ENCODE measurements at regions not wholly inside any gene's neighbourhood (a gene's known extent, or its start where the extent isn't known, plus 50 kb on each side); places are given as distances from the start of the nearest gene placed in this dataset.
"Not testable (repeated sequence)": the region's sequence is repeated elsewhere in the genome, so short reads cannot be mapped to it uniquely, and the experiment has no call there.

DNA sequence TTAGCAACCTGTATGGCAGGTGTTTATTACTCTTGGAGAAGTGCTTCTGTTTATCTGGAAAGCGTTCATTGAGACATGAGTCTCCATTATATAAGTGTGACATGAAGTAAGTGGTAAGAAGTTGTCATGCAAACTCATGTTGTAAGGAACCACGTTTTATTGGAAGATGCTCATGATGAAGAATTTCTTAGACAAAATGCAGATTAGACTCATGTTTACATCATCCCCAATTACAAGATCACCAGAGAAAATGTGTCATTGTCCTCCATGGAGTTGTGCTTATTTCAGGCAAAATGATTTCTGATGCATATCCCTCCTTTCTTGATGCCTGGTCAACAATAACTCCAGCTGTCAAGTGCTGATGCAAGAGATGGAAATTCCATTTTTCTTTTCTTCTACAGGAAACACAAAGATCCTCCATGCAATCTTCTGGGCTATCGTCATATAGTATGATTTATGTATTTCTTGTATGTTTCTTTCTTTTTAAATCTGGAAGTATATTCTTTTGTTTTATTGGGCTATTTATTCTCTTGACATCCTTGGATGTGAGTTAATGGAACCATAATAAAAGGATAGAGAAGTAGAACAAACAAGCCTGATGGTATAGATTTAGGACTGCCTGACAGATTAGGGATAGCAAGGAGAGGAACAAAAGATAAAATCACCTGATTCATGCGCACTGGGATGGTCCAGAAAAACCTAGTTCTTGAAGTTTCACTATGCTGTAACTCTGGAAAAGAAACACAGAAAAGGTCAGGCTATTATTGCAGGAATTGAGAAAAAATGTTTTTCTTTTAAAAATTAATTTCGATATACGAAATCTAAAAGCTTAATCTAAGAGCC, 50.7 kb upstream of the DIAPH3 start:
- Mint-ChIP-seq H3K27me3 (peaks cover 4% of the 10 kb centered on the region), H3K36me3 (no peaks in the 10 kb centered on the region), H3K9me3 (peaks cover 0 to 3% (median 0%) of the 10 kb centered on the region in 3 donors), H3K4me1 (no peaks in the 10 kb centered on the region), H3K27ac (no peak overlapping the region), H3K4me3 (no peak overlapping the region)

DNA sequence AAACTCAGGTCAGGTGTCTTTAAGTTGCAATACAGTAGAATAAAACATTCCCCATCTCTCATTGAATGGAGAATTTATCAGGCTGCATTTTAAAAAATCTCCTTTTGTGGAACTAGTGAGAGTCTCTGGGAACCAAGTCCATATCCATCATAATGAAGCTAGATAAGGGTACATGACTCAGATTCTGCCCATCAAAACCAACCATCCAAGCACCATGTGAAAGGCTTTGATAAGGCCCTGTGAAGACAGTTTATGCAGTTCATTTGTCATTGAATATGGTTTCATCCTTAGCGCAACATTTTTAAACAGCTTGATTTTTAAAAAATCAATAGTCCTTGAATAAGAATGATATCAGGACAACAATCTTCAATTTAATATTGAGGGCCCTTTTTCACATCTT, 56.3 kb upstream of the DIAPH3 start:
- no peak overlapping the region for H3K27ac Mint-ChIP-seq
- H3K9me3 Mint-ChIP-seq: peaks cover 0 to 3% (median 0%) of the 10 kb centered on the region in 3 donors
- H3K36me3 Mint-ChIP-seq: no peaks in the 10 kb centered on the region
- H3K27me3 Mint-ChIP-seq: peaks cover 1% of the 10 kb centered on the region
- H3K4me3 Mint-ChIP-seq: no peak overlapping the region
- H3K4me1 Mint-ChIP-seq: peaks cover 0 to 2% (median 1%) of the 10 kb centered on the region in 3 donors

DNA sequence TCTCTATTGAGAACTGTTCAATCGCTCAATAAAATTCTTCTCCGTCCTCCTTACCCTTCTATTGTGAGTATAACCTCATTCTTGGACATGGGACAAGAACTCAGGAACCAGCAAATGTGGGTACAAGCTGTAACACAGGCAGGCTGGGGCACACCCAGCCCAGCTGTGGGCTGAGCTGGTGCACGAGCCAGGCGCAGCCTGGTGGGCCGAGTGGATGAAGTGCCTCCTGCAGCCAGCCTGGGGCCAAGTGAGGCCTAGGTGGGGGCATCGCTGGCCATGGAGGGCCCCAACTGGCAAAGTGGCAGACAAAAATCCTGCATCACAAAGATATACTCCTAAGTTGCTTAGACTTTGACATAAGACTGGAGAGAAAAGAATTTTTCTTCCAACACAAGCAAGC, 57.9 kb upstream of the DIAPH3 start:
- Mint-ChIP-seq H3K27ac (no peak overlapping the region), H3K36me3 (no peaks in the 10 kb centered on the region), H3K9me3 (peaks cover 0 to under 1% (median 0%) of the 10 kb centered on the region in 3 donors), H3K4me1 (peaks cover 0 to 2% (median 1%) of the 10 kb centered on the region in 3 donors), H3K4me3 (no peak overlapping the region), H3K27me3 (peaks cover 1% of the 10 kb centered on the region)

DNA sequence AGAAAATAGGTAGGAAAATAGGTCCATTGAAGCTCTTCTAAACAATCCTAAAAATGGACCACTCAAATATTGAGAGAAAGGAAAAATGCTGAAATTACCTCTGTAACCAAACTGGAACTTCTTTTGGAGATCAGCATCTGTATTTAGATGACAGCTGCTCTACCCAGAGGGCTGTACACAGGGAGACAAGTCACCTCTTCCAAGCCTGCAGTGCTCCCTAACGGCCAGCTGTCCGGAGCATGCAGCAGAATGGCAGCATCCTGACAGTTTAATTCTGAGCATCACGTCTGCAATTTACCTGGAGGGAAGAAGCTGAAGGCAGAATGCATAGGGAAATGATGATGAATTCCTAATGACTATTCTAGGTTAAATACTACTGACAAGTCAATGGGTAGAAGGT, 62.8 kb upstream of the DIAPH3 start:
- Mint-ChIP-seq H3K36me3 (no peaks in the 10 kb centered on the region), H3K4me1 (no peaks in the 10 kb centered on the region), H3K27ac (no peak overlapping the region), H3K9me3 (peaks cover 0 to under 1% (median 0%) of the 10 kb centered on the region in 3 donors), H3K27me3 (peaks cover 9% of the 10 kb centered on the region), H3K4me3 (no peak overlapping the region)

DNA sequence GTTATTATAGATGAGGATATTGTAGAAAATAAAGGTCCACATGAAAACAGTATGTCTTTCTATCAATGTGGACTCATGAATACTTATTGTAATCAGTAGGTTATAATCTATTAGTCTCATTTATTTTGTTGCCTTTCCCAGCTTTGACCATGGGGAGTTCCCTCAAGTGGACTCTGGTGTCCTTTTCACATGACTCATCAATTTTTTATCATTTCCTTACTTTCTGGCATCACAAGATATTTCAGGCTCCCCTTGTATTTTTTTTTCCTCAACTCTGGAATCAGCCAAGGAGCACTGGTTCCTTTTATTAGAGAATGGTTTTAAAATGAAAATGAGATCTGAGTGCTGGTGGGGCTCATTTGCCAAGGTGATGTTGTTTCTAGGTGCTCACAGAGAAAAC, 63.4 kb upstream of the DIAPH3 start:
- H3K27ac Mint-ChIP-seq: no peak overlapping the region
- no peak overlapping the region for H3K4me3 Mint-ChIP-seq
- H3K9me3 Mint-ChIP-seq: peaks cover 0 to 1% (median 0%) of the 10 kb centered on the region in 3 donors
- H3K4me1 Mint-ChIP-seq: no peaks in the 10 kb centered on the region
- H3K36me3 Mint-ChIP-seq: no peaks in the 10 kb centered on the region
- peaks cover 9% of the 10 kb centered on the region for H3K27me3 Mint-ChIP-seq

DNA sequence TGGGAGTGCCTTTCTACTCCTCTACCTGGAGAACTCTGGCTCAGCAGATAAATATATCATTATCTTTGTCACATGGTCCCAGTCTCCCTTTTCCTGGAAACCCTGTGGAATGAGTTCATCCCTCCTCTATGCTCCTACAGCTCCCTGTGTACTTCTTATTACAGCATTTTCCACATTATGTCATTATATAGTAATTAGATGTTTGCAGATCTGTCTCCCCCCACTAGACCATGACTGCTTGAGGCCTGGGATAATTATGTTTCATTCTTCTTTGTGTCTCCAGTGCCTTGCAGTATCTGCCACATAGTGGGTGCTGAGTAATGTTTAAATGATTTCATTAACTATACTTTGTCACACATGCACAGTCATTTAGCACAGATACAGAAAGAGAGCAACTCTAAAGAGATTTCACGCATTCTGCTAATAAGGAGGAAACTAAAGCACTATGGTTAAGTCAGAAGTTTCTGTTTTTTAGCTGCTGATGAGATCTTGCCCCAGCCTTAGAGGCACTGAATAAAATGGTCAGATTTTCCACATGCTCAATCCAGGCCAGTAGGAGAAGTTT, 66.1 kb upstream of the DIAPH3 start:
- Mint-ChIP-seq H3K9me3 (peaks cover 0 to 1% (median 0%) of the 10 kb centered on the region in 3 donors), H3K27me3 (peaks cover 12% of the 10 kb centered on the region), H3K4me3 (no peak overlapping the region), H3K4me1 (no peaks in the 10 kb centered on the region), H3K36me3 (no peaks in the 10 kb centered on the region), H3K27ac (peak overlapping the region in 1 of 3 donors; percentile 34)

DNA sequence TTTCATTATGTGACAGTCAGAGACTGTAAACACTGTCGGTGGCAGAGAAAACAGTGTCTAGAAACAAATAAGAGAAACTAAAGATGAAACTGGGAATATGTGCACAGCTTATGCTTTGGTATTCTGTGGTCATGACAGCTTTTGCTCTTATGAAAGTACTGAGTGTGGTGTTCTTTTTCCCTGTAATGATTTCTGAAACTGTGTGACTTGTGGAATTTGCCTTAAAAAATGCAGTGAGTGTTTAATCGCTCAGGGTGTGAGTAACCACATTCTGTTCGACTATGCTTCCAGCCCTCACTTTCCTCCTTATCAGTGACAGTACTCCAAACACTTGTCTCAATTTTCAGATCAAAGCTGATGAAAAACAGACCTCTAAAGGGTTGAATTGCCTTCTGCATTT, 66.9 kb upstream of the DIAPH3 start:
- Mint-ChIP-seq H3K27me3 (peaks cover 12% of the 10 kb centered on the region), H3K36me3 (no peaks in the 10 kb centered on the region)

DNA sequence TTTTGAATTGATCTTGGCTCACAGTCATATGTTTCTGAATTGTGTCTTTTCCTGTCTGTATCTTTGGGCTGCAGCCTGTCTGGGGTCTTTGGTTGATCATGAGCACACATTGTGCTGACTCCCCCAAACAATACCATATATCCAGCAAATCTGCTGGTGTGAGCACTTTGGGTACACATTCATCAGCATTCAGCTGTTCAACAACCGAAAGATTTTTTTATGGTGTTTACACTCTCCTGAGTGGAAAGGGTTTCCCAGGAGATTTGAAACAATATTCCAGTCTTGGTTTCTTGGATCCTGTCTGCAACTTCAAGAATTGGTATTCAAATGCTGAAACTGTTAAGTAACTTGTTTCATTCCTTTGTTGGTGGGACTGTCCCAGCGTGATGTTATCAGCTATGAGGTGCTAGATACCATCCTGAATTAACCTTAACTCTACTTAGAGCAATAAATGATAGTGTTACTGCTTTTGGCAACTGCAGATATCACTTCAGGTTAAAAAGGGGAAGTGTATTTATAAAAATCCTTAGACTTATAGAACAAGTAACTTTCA, 78.4 kb upstream of the DIAPH3 start:
- no peaks in the 10 kb centered on the region for H3K4me1 Mint-ChIP-seq
- no peak overlapping the region for H3K4me3 Mint-ChIP-seq
- H3K27me3 Mint-ChIP-seq: no peaks in the 10 kb centered on the region
- H3K9me3 Mint-ChIP-seq: peaks cover 0 to 2% (median 0%) of the 10 kb centered on the region in 3 donors
- no peaks in the 10 kb centered on the region for H3K36me3 Mint-ChIP-seq
- H3K27ac Mint-ChIP-seq: no peak overlapping the region

More for the DNA sequence above, 66.9 kb upstream of the DIAPH3 start:
- H3K4me3 Mint-ChIP-seq: no peak overlapping the region
- peaks cover 0 to 1% (median 0%) of the 10 kb centered on the region in 3 donors for H3K9me3 Mint-ChIP-seq
- H3K27ac Mint-ChIP-seq: no peak overlapping the region
- no peaks in the 10 kb centered on the region for H3K4me1 Mint-ChIP-seq

DNA sequence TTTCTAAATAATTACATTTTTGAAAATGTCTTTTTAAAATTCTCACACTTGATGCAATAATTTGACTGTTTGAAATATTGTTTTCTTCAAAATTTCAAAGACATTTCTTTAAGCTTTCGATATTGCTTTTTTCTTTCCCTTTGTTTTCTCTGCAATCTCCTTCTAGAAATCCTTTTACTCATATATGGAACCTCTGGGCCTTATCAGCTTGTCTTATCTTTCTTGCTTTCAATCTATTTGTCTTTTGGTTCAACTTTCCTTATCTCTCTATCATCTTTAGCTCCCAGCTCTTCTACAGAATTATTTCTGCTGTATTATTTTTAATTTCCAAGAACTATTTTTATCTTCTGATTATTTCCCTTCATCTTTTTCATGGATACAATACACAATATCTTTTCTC, 80.7 kb upstream of the DIAPH3 start:
- H3K9me3 Mint-ChIP-seq: peaks cover 0 to 2% (median 1%) of the 10 kb centered on the region in 3 donors
- no peaks in the 10 kb centered on the region for H3K4me1 Mint-ChIP-seq
- H3K4me3 Mint-ChIP-seq: no peak overlapping the region
- H3K27me3 Mint-ChIP-seq: no peaks in the 10 kb centered on the region
- no peaks in the 10 kb centered on the region for H3K36me3 Mint-ChIP-seq
- H3K27ac Mint-ChIP-seq: no peak overlapping the region

DNA sequence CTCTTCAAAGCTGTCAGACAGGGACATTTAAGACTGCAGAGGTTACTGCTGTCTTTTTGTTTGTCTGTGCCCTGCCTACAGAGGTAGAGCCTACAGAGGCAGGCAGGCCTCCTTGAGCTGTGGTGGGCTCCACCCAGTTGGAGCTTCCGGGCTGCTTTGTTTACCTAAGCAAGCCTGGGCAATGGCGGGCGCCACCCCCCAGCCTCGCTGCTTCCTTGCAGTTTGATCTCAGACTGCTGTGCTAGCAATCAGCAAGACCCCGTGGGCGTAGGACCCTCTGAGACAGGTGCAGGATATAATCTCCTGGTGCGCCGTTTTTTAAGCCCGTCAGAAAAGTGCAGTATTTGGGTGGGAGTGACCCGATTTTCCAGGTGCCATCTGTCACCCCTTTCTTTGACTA, 87.7 kb upstream of the DIAPH3 start:
- H3K4me1 Mint-ChIP-seq, H3K27ac Mint-ChIP-seq: not testable (repeated sequence)

DNA sequence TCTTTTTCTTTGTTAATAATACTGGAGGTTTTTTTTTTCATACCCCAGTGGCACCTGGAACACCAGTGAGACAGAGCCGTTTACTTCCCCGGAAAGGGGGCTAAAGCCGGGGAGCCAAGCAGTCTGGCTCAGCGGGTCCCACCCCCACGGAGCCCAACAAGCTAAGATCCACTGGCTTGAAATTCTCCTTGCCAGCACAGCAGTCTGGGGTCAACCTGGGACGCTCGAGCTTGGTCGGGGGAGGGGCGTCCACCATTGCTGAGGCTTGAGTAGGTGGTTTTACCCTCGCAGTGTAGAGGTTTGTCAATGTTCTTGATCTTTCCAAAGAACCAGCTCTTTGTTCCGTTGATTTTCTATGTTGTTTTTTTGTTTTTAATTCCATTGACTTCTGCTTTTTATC, 94.6 kb upstream of the DIAPH3 start:
- Mint-ChIP-seq H3K4me3 (no peak overlapping the region), H3K27ac (no peak overlapping the region), H3K36me3 (no peaks in the 10 kb centered on the region), H3K27me3 (peaks cover 5% of the 10 kb centered on the region), H3K4me1 (no peaks in the 10 kb centered on the region), H3K9me3 (peaks cover 2 to 5% (median 4%) of the 10 kb centered on the region in 3 donors)

More for the DNA sequence above, 87.7 kb upstream of the DIAPH3 start:
- not testable (repeated sequence) for H3K4me3 Mint-ChIP-seq, H3K36me3 Mint-ChIP-seq, H3K27me3 Mint-ChIP-seq, H3K9me3 Mint-ChIP-seq

DNA sequence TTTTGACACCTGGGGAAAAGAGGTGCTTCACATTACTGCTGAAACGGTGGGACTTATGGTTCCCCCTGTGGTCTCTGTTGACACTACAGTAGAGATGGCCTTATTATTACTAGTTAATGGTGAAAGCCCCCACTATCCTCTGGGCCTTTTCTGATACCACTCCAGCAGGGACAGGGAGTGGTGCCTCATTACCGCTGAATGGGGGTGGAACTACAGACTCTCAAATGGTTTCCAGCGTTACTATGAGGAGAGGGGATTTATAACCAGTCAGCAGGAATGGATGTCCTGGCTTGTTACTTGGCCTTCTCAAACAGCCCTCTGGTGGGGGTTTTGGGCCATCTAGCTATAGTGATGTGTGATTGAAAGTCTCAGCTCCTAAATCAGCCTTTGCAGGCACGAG, 96.7 kb upstream of the DIAPH3 start:
- Mint-ChIP-seq H3K27me3 (peaks cover 11% of the 10 kb centered on the region), H3K27ac (no peak overlapping the region), H3K36me3 (no peaks in the 10 kb centered on the region), H3K4me3 (no peak overlapping the region), H3K4me1 (no peaks in the 10 kb centered on the region), H3K9me3 (peaks cover 2 to 5% (median 4%) of the 10 kb centered on the region in 3 donors)

DNA sequence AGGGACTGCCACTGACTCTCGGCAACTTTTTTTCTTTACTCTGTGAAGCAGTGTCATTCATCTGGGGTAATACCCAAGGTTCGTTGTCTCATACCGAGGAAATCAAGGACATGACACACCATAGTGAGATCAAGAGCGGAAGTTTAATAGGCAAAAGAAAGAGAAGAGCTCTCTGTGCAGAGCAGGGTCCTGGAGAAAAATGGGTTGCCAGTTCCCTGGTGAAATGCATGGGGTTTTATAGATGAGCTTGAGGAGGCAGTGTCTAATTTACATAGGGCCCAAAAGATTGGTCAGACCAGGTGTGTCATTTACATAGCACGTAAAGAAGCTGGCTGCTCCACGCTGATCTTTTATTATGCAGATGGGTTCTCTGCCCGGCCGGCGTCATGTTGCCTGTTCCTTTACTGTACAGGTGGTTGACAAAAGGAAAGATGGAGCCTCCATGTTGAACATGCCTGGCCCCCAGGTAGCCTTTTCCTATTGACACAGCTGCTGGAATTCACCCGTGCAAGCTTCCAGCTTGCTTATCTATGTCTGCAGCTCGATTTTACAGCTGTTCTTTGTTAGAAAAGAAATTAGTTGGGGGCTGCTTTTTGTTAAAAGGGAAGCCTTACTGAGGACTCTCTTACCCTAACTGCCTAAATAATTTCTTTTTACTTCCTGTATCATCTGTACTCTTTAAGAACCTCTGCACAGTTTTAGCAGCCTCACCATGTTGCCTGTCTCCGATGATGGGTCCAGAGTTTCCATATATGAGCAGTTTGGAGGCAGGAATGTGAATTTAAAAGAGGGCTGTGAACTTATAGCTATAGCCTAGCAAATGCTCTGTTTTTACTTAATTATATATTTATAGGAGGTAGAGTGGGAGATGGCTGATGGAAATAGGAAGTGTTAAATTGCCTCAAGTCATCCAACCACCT, 98.0 kb upstream of the DIAPH3 start:
- Mint-ChIP-seq H3K36me3 (no peaks in the 10 kb centered on the region), H3K27ac (no peak overlapping the region), H3K4me3 (no peak overlapping the region), H3K27me3 (peaks cover 11% of the 10 kb centered on the region), H3K9me3 (peaks cover 2 to 5% (median 4%) of the 10 kb centered on the region in 3 donors), H3K4me1 (no peaks in the 10 kb centered on the region)

DNA sequence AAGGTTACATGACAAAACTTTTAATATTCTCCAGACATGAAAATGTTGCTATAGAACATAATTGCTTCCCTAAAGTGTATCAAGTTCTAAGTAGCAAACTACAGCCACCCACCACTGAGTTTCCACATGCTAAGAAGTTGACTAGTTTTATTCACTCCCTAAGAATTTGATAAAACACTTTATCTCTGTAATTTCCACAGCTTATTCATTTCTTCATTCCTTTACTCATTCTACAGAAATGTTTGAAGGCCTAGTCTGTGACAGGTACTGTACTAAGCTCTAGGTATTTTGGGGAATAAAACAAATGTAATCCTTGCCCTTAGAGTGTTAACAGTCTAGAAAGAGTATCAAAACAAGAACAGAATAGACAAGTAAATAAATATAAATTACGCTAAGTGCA, 101.8 kb upstream of the DIAPH3 start:
- Mint-ChIP-seq H3K27me3 (peaks cover 11% of the 10 kb centered on the region), H3K27ac (no peak overlapping the region), H3K36me3 (no peaks in the 10 kb centered on the region), H3K4me3 (no peak overlapping the region), H3K4me1 (no peaks in the 10 kb centered on the region), H3K9me3 (peaks cover 2 to 5% (median 4%) of the 10 kb centered on the region in 3 donors)
